ENCODE measurements at regions not wholly inside any gene's neighbourhood (a gene's known extent, or its start where the extent isn't known, plus 50 kb on each side); places are given as distances from the start of the nearest gene placed in this dataset.
A peak's percentile ranks its signal among the peaks of the same experiment; 100 is the strongest.
"Not testable (repeated sequence)": the region's sequence is repeated elsewhere in the genome, so short reads cannot be mapped to it uniquely, and the experiment has no call there.

GRCh38 chr13:30529085-30529834 lies 63.5 kb upstream of the HMGB1 start:
- no peak for DNase-seq (ENCODE audit: low read depth in 1 of 2, low spot score in 1 of 2)
- H3K27me3 ChIP-seq (ENCODE audit: insufficient read depth, poor library complexity, severe bottlenecking) = no peaks in the 10 kb centered on the region
- TF ChIP-seq GABPA (IDR thresholded peaks at IDR 0.05; ENCODE audit: low read depth) = no peak
- TF ChIP-seq REST (IDR thresholded peaks at IDR 0.05; ENCODE audit: insufficient replicate concordance, low read depth) = no peak
- no peak for TF ChIP-seq CTCF (IDR thresholded peaks at IDR 0.05; ENCODE audit: insufficient read depth, low read length)
- no peak for TF ChIP-seq SPI1 (IDR thresholded peaks at IDR 0.05; ENCODE audit: borderline replicate concordance, low read depth)
- TF ChIP-seq POLR2AphosphoS5 (IDR thresholded peaks at IDR 0.05; ENCODE audit: low read depth) = no peak
- no peak overlapping the region for H3K4me3 ChIP-seq (replicated peaks; ENCODE audit: insufficient read depth, low read length)
- H3K27ac ChIP-seq (replicated peaks) = no peak overlapping the region

- no peaks in the 10 kb centered on the region for H3K27me3 ChIP-seq (ENCODE audit: insufficient read depth, poor library complexity, severe bottlenecking)
- TF ChIP-seq POLR2AphosphoS5 (IDR thresholded peaks at IDR 0.05; ENCODE audit: low read depth) (no peak), SPI1 (IDR thresholded peaks at IDR 0.05; ENCODE audit: borderline replicate concordance, low read depth) (no peak), REST (IDR thresholded peaks at IDR 0.05; ENCODE audit: insufficient replicate concordance, low read depth) (no peak), GABPA (IDR thresholded peaks at IDR 0.05; ENCODE audit: low read depth) (no peak), CTCF (IDR thresholded peaks at IDR 0.05; ENCODE audit: insufficient read depth, low read length) (no peak)
- no peak for DNase-seq (ENCODE audit: low read depth in 1 of 2, low spot score in 1 of 2)
- H3K4me3 ChIP-seq (replicated peaks; ENCODE audit: insufficient read depth, low read length) = no peak overlapping the region
- H3K27ac ChIP-seq (replicated peaks) = no peak overlapping the region
These were observed 69.3 kb upstream of the HMGB1 start for GRCh38 chr13:30535046-30535445.

GRCh38 chr13:30545320-30545719 lies 72.4 kb upstream of the USPL1 start:
- Histone ChIP-seq H3K27me3 (ENCODE audit: insufficient read depth, poor library complexity, severe bottlenecking) (no peaks in the 10 kb centered on the region), H3K27ac (replicated peaks) (no peak overlapping the region), H3K4me3 (replicated peaks; ENCODE audit: insufficient read depth, low read length) (no peak overlapping the region)
- no peak for DNase-seq (ENCODE audit: low read depth in 1 of 2, low spot score in 1 of 2)
- TF ChIP-seq POLR2AphosphoS5 (IDR thresholded peaks at IDR 0.05; ENCODE audit: low read depth) = no peak
- no peak for TF ChIP-seq GABPA (IDR thresholded peaks at IDR 0.05; ENCODE audit: low read depth)
- TF ChIP-seq SPI1 (IDR thresholded peaks at IDR 0.05; ENCODE audit: borderline replicate concordance, low read depth) = peak; percentile 93
- no peak for TF ChIP-seq REST (IDR thresholded peaks at IDR 0.05; ENCODE audit: insufficient replicate concordance, low read depth)

- H3K27me3 ChIP-seq (ENCODE audit: insufficient read depth, poor library complexity, severe bottlenecking); DNase-seq (ENCODE audit: low read depth in 1 of 2, low spot score in 1 of 2); H3K4me3 ChIP-seq (replicated peaks; ENCODE audit: insufficient read depth, low read length); H3K27ac ChIP-seq (replicated peaks): not testable (repeated sequence)
These were observed 69.7 kb upstream of the USPL1 start for GRCh38 chr13:30548046-30548445.

Measured in HL-60 (cell line).